ENCODE measurements at regions not wholly inside any gene's neighbourhood (a gene's known extent, or its start where the extent isn't known, plus 50 kb on each side); places are given as distances from the start of the nearest gene placed in this dataset.

- Histone ChIP-seq H3K36me3 (no peaks in the 10 kb centered on the region), H3K27ac (peak overlapping the region; percentile 82 to 83), H3K9me3 (no peaks in the 10 kb centered on the region), H3K4me1 (peaks cover 9 to 15% of the 10 kb centered on the region in 2 donors), H3K27me3 (no peaks in the 10 kb centered on the region), H3K4me3 (no peak overlapping the region)
- TF ChIP-seq, protein P1, sequence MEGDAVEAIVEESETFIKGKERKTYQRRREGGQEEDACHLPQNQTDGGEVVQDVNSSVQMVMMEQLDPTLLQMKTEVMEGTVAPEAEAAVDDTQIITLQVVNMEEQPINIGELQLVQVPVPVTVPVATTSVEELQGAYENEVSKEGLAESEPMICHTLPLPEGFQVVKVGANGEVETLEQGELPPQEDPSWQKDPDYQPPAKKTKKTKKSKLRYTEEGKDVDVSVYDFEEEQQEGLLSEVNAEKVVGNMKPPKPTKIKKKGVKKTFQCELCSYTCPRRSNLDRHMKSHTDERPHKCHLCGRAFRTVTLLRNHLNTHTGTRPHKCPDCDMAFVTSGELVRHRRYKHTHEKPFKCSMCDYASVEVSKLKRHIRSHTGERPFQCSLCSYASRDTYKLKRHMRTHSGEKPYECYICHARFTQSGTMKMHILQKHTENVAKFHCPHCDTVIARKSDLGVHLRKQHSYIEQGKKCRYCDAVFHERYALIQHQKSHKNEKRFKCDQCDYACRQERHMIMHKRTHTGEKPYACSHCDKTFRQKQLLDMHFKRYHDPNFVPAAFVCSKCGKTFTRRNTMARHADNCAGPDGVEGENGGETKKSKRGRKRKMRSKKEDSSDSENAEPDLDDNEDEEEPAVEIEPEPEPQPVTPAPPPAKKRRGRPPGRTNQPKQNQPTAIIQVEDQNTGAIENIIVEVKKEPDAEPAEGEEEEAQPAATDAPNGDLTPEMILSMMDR (IDR thresholded peaks at IDR 0.05), result no peak
- no peak for DNase-seq (ENCODE audit: low spot score in 2 of 2)
- intact Hi-C loops (cut with DNase I), result loop anchor here (1.0 kb wide), 2 partner anchors 354 to 411 kb away; no protein-coding TSS in a partner anchor
Observed at GRCh38 chr4:38320343-38320695, 343.7 kb upstream of the KLF3 start.

GRCh38 chr4:38320833-38321232 lies 343.2 kb upstream of the KLF3 start:
- peak overlapping the region; percentile 82 to 83 for H3K27ac ChIP-seq
- intact Hi-C loops (cut with DNase I), result loop anchor here (1.0 kb wide), 2 partner anchors 353 to 410 kb away; no protein-coding TSS in a partner anchor

DNA sequence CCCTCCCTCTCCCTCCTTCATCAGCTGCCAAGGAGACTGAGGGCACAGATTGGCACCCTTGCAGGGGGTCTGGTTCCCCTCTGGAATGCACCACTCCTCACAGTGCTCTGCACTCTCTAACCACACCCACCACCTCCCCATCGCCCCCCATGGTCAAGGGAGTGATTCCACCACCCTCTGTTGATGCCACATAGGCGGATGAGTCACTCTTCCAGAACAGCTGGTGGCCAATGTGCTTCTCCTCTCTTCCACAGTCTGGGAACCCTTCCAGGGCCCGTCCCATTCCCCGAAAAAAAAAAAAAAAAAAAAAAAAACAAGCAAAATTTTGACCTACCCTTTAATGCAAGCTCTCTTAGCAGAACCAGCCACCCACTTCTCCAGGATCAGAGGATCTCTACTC lies 341.3 kb upstream of the KLF3 start:
- H3K36me3 ChIP-seq, result no peaks in the 10 kb centered on the region
- no peak overlapping the region for H3K4me3 ChIP-seq
- H3K9me3 ChIP-seq, result no peaks in the 10 kb centered on the region
- DNase-seq (ENCODE audit: low spot score in 2 of 2), result no peak
- peaks cover 9 to 15% of the 10 kb centered on the region in 2 donors for H3K4me1 ChIP-seq
- H3K27ac ChIP-seq, result no peak overlapping the region
- H3K27me3 ChIP-seq, result no peaks in the 10 kb centered on the region
- TF ChIP-seq, protein P1 (IDR thresholded peaks at IDR 0.05), result no peak
- intact Hi-C loops (cut with DNase I), result no loop called here

More at GRCh38 chr4:38320833-38321232, 343.2 kb upstream of the KLF3 start:
- no peaks in the 10 kb centered on the region for H3K9me3 ChIP-seq
- no peaks in the 10 kb centered on the region for H3K36me3 ChIP-seq
- H3K4me3 ChIP-seq, result no peak overlapping the region
- no peaks in the 10 kb centered on the region for H3K27me3 ChIP-seq
- no peak for DNase-seq (ENCODE audit: low spot score in 2 of 2)
- peaks cover 9 to 15% of the 10 kb centered on the region in 2 donors for H3K4me1 ChIP-seq
- TF ChIP-seq, protein P1 (IDR thresholded peaks at IDR 0.05), result no peak

GRCh38 chr4:38323141-38323641 lies 340.8 kb upstream of the KLF3 start:
- Histone ChIP-seq H3K27ac (no peak overlapping the region), H3K27me3 (no peaks in the 10 kb centered on the region), H3K4me3 (no peak overlapping the region), H3K4me1 (peaks cover 9 to 15% of the 10 kb centered on the region in 2 donors), H3K9me3 (no peaks in the 10 kb centered on the region), H3K36me3 (no peaks in the 10 kb centered on the region)
- DNase-seq (ENCODE audit: low spot score in 2 of 2), result no peak
- intact Hi-C loops (cut with DNase I), result no loop called here
- TF ChIP-seq, protein P1 (IDR thresholded peaks at IDR 0.05), result no peak

GRCh38 chr4:38324861-38325628 lies 339.0 kb upstream of the KLF3 start:
- no peak overlapping the region for H3K27ac ChIP-seq
- no peaks in the 10 kb centered on the region for H3K36me3 ChIP-seq
- H3K27me3 ChIP-seq, result no peaks in the 10 kb centered on the region
- no peaks in the 10 kb centered on the region for H3K9me3 ChIP-seq
- no peak for DNase-seq (ENCODE audit: low spot score in 2 of 2)
- no peak overlapping the region for H3K4me3 ChIP-seq
- H3K4me1 ChIP-seq, result peaks cover 3% of the 10 kb centered on the region in 2 donors
- intact Hi-C loops (cut with DNase I), result no loop called here
- TF ChIP-seq, protein P1 (IDR thresholded peaks at IDR 0.05), result no peak

All from ascending aorta (tissue), 2 donors.